ENCODE measurements at regions not wholly inside any gene's neighbourhood (a gene's known extent, or its start where the extent isn't known, plus 50 kb on each side); places are given as distances from the start of the nearest gene placed in this dataset.

GRCh38 chr1:170857955-170858354, 77.4 kb upstream of the MROH9 start:
- Histone ChIP-seq H4K20me1 (ENCODE audit: insufficient read depth) (no peaks in the 10 kb centered on the region), H3K27me3 (ENCODE audit: insufficient read depth, low read depth) (no peaks in the 10 kb centered on the region), H3K4me3 (IDR thresholded peaks at IDR 0.05; ENCODE audit: insufficient read depth, low read depth, low read length) (no peak overlapping the region), H3K27ac (no peak overlapping the region), H3K9ac (no peak overlapping the region), H3K4me2 (no peak overlapping the region), H2AFZ (ENCODE audit: low read depth) (no peak overlapping the region), H3K79me2 (ENCODE audit: insufficient read depth, low read depth) (no peaks in the 10 kb centered on the region), H3K36me3 (ENCODE audit: insufficient read depth) (no peaks in the 10 kb centered on the region), H3K4me1 (ENCODE audit: low read depth, poor library complexity, severe bottlenecking) (peaks cover 21% of the 10 kb centered on the region)
- TF ChIP-seq CTCF (conservative IDR thresholded peaks at IDR 0.05; ENCODE audit: low read depth, low read length): no peak

- no peak overlapping the region for H2AFZ ChIP-seq (ENCODE audit: low read depth)
- H3K27ac ChIP-seq: no peak overlapping the region
- H3K79me2 ChIP-seq (ENCODE audit: insufficient read depth, low read depth): no peaks in the 10 kb centered on the region
- H3K36me3 ChIP-seq (ENCODE audit: insufficient read depth): no peaks in the 10 kb centered on the region
- TF ChIP-seq CTCF (conservative IDR thresholded peaks at IDR 0.05; ENCODE audit: low read depth, low read length): no peak
- no peaks in the 10 kb centered on the region for H3K27me3 ChIP-seq (ENCODE audit: insufficient read depth, low read depth)
- no peak overlapping the region for H3K4me3 ChIP-seq (IDR thresholded peaks at IDR 0.05; ENCODE audit: insufficient read depth, low read depth, low read length)
- no peaks in the 10 kb centered on the region for H4K20me1 ChIP-seq (ENCODE audit: insufficient read depth)
- H3K9ac ChIP-seq: no peak overlapping the region
- no peaks in the 10 kb centered on the region for H3K4me1 ChIP-seq (ENCODE audit: low read depth, poor library complexity, severe bottlenecking)
- no peak overlapping the region for H3K4me2 ChIP-seq
Observed at GRCh38 chr1:170863621-170864020, 71.7 kb upstream of the MROH9 start.

- no peaks in the 10 kb centered on the region for H3K4me1 ChIP-seq (ENCODE audit: low read depth, poor library complexity, severe bottlenecking)
- H3K4me3 ChIP-seq (IDR thresholded peaks at IDR 0.05; ENCODE audit: insufficient read depth, low read depth, low read length): no peak overlapping the region
- TF ChIP-seq CTCF (conservative IDR thresholded peaks at IDR 0.05; ENCODE audit: low read depth, low read length): no peak
- H3K9ac ChIP-seq: no peak overlapping the region
- no peak overlapping the region for H3K27ac ChIP-seq
- no peak overlapping the region for H2AFZ ChIP-seq (ENCODE audit: low read depth)
- H3K4me2 ChIP-seq: no peak overlapping the region
- H3K79me2 ChIP-seq (ENCODE audit: insufficient read depth, low read depth): no peaks in the 10 kb centered on the region
- H4K20me1 ChIP-seq (ENCODE audit: insufficient read depth): no peaks in the 10 kb centered on the region
- H3K27me3 ChIP-seq (ENCODE audit: insufficient read depth, low read depth): no peaks in the 10 kb centered on the region
- H3K36me3 ChIP-seq (ENCODE audit: insufficient read depth): no peaks in the 10 kb centered on the region
Observed at GRCh38 chr1:170864238-170864637, 71.1 kb upstream of the MROH9 start.

GRCh38 chr1:170864876-170865538, 70.3 kb upstream of the MROH9 start:
- no peak for TF ChIP-seq CTCF (conservative IDR thresholded peaks at IDR 0.05; ENCODE audit: low read depth, low read length)
- Histone ChIP-seq H3K27me3 (ENCODE audit: insufficient read depth, low read depth) (no peaks in the 10 kb centered on the region), H2AFZ (ENCODE audit: low read depth) (no peak overlapping the region), H4K20me1 (ENCODE audit: insufficient read depth) (no peaks in the 10 kb centered on the region), H3K9ac (no peak overlapping the region), H3K36me3 (ENCODE audit: insufficient read depth) (no peaks in the 10 kb centered on the region), H3K4me3 (IDR thresholded peaks at IDR 0.05; ENCODE audit: insufficient read depth, low read depth, low read length) (no peak overlapping the region), H3K4me2 (no peak overlapping the region), H3K4me1 (ENCODE audit: low read depth, poor library complexity, severe bottlenecking) (no peaks in the 10 kb centered on the region), H3K79me2 (ENCODE audit: insufficient read depth, low read depth) (no peaks in the 10 kb centered on the region), H3K27ac (no peak overlapping the region)

All from KMS-11 (cell line).